ENCODE measurements at regions not wholly inside any gene's neighbourhood (a gene's known extent, or its start where the extent isn't known, plus 50 kb on each side); places are given as distances from the start of the nearest gene placed in this dataset.

- no peak overlapping the region for H3K4me3 ChIP-seq (replicated peaks; ENCODE audit: low read depth, low read length)
- no peak for DNase-seq (ENCODE audit: low read depth)
- no peak for TF ChIP-seq CTCF (IDR thresholded peaks at IDR 0.05; ENCODE audit: low read length, missing control alignments)
These were observed 621.8 kb upstream of the NR5A2 start for GRCh38 chr1:199405634-199406196.

GRCh38 chr1:199410462-199410861 is 617.0 kb upstream of the NR5A2 start:
- TF ChIP-seq CTCF (IDR thresholded peaks at IDR 0.05; ENCODE audit: low read length, missing control alignments), result no peak
- no peak for DNase-seq (ENCODE audit: low read depth)
- no peak overlapping the region for H3K4me3 ChIP-seq (replicated peaks; ENCODE audit: low read depth, low read length)

- H3K4me3 ChIP-seq (replicated peaks; ENCODE audit: low read depth, low read length), result no peak overlapping the region
- no peak for TF ChIP-seq CTCF (IDR thresholded peaks at IDR 0.05; ENCODE audit: low read length, missing control alignments)
- no peak for DNase-seq (ENCODE audit: low read depth)
These were observed 616.0 kb upstream of the NR5A2 start for GRCh38 chr1:199411506-199411905.

- peak; percentile 72 for TF ChIP-seq CTCF (IDR thresholded peaks at IDR 0.05; ENCODE audit: low read length, missing control alignments)
- peak; percentile 71 for DNase-seq (ENCODE audit: low read depth)
- no peak overlapping the region for H3K4me3 ChIP-seq (replicated peaks; ENCODE audit: low read depth, low read length)
These were observed 605.3 kb upstream of the NR5A2 start for GRCh38 chr1:199422206-199422605.

GRCh38 chr1:199447906-199448305 is 579.6 kb upstream of the NR5A2 start:
- no peak for TF ChIP-seq CTCF (IDR thresholded peaks at IDR 0.05; ENCODE audit: low read length, missing control alignments)
- no peak for DNase-seq (ENCODE audit: low read depth)
- H3K4me3 ChIP-seq (replicated peaks; ENCODE audit: low read depth, low read length), result no peak overlapping the region

GRCh38 chr1:199448646-199449045 is 578.9 kb upstream of the NR5A2 start:
- no peak for DNase-seq (ENCODE audit: low read depth)
- no peak overlapping the region for H3K4me3 ChIP-seq (replicated peaks; ENCODE audit: low read depth, low read length)
- TF ChIP-seq CTCF (IDR thresholded peaks at IDR 0.05; ENCODE audit: low read length, missing control alignments), result no peak

- TF ChIP-seq CTCF (IDR thresholded peaks at IDR 0.05; ENCODE audit: low read length, missing control alignments), result no peak
- H3K4me3 ChIP-seq (replicated peaks; ENCODE audit: low read depth, low read length), result no peak overlapping the region
- DNase-seq (ENCODE audit: low read depth), result peak; percentile 38
These were observed 578.3 kb upstream of the NR5A2 start for GRCh38 chr1:199449221-199449620.
